ENCODE measurements at regions not wholly inside any gene's neighbourhood (a gene's known extent, or its start where the extent isn't known, plus 50 kb on each side); places are given as distances from the start of the nearest gene placed in this dataset.
A peak's percentile ranks its signal among the peaks of the same experiment; 100 is the strongest.

GRCh38 chr13:30133996-30134395, 173.4 kb downstream of the KATNAL1 start (continued):
- TF ChIP-seq, protein P1, sequence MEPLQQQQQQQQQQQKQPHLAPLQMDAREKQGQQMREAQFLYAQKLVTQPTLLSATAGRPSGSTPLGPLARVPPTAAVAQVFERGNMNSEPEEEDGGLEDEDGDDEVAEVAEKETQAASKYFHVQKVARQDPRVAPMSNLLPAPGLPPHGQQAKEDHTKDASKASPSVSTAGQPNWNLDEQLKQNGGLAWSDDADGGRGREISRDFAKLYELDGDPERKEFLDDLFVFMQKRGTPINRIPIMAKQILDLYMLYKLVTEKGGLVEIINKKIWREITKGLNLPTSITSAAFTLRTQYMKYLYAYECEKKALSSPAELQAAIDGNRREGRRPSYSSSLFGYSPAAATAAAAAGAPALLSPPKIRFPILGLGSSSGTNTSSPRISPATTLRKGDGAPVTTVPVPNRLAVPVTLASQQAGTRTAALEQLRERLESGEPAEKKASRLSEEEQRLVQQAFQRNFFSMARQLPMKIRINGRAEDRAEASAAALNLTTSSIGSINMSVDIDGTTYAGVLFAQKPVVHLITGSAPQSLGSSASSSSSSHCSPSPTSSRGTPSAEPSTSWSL (CRISPR knock-in tag; IDR thresholded peaks at IDR 0.05; ENCODE audit: borderline replicate concordance), result no peak

DNA sequence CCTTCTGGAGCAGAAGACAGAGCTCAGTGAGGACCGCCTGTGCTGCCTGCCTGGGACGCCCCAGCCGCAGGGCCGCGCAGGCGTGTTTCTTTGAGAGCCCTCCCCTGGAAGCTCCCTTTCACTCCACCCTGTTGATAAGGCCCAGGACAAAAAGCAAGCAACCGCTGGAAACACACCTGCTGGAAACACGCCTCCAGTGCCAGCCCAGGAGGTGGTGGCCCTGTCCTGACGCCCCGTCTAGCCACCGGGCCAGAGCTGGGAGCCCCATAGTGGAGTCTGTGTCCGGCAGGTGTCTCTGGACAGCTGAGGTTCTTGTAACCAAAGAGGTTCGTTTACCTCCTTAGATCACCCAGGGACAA, 173.8 kb downstream of the KATNAL1 start:
- CTCF ChIA-PET (ENCODE audit: low intra/inter-chr PET ratio), result interaction anchor here (1.2 to 1.4 kb wide), 3 partner anchors 328 to 669 kb away, joined by 3 to 5 read pairs (median 3); no protein-coding TSS in a partner anchor
- WGBS (ENCODE audit: insufficient coverage, low coverage, missing lambda C conversion rate), result 9% methylated on average over 6 of the region's 13 CpGs
- H3K79me2 ChIP-seq (ENCODE audit: control insufficient read depth, insufficient read depth, low read length), result no peaks in the 10 kb centered on the region
- no TSS peak for BruUV-seq (replicated peaks)
- ATAC-seq, result peak; percentile 76
- in situ Hi-C loops (cut with MboI) (loop anchor here (25.0 kb wide), 1 partner anchor 204 kb away; no protein-coding TSS in a partner anchor), intact Hi-C loops (cut with micrococcal nuclease) (loop anchor here (2.0 to 5.0 kb wide), 3 partner anchors 204 to 669 kb away; no protein-coding TSS in a partner anchor)
- no peak overlapping the region for H3K4me3 ChIP-seq
- no peak overlapping the region for H3K27ac ChIP-seq (ENCODE audit: extremely low read depth, low read depth, low read length)
- H2AFZ ChIP-seq (ENCODE audit: low read depth, low read length), result peak overlapping the region; percentile 74; the same call in 1 of the 2 replicates
- no peaks in the 10 kb centered on the region for H3K36me3 ChIP-seq (ENCODE audit: control insufficient read depth, insufficient read depth, low read length)
- DNase-seq (ENCODE audit: extremely low read depth in 1 of 4, low spot score in 3 of 4), result peak; percentile 15 to 47 (median 31)
- H3K9me3 ChIP-seq (replicated peaks; ENCODE audit: control insufficient read depth, insufficient read depth, low read depth, low read length), result no peaks in the 10 kb centered on the region
- H3K27me3 ChIP-seq (ENCODE audit: control insufficient read depth in 2 of 2, insufficient read depth in 2 of 2, low read length in 2 of 2), result peaks cover 3 to 27% of the 10 kb centered on the region in 2 experiments; a peak in 2 of 5 replicates
- no peak overlapping the region; the same call in 1 of the 2 replicates for H3K4me2 ChIP-seq (ENCODE audit: insufficient read depth, low read length)
- no peak for TF ChIP-seq AFF1 (IDR thresholded peaks at IDR 0.05; ENCODE audit: low read depth in 1 of 2, partially characterized antibody in 2 of 2)
- peak; percentile 68 to 74 for TF ChIP-seq NRF1 (conservative IDR thresholded peaks at IDR 0.05 in 1 of 2, IDR thresholded peaks at IDR 0.05 in 1 of 2)
- H3K4me1 ChIP-seq (replicated peaks in 1 of 2; ENCODE audit: control insufficient read depth in 2 of 2, insufficient read depth in 2 of 2, low read length in 2 of 2), result peaks cover 0 to 12% of the 10 kb centered on the region in 2 experiments; a peak in 3 of 5 replicates
- no peak for FAIRE-seq
- POLR2A ChIA-PET, result interaction anchor here (0.5 to 1.0 kb wide), 3 partner anchors 13 to 1416 kb away, joined by 3 to 5 read pairs (median 3); no protein-coding TSS in a partner anchor
- no peaks in the 10 kb centered on the region for H4K20me1 ChIP-seq (replicated peaks; ENCODE audit: control insufficient read depth, insufficient read depth, low read length)
- peak overlapping the region in 1 of 2 experiments; percentile 26; a peak in 1 of 4 replicates for H3K9ac ChIP-seq (ENCODE audit: insufficient read depth in 1 of 2, low read depth in 2 of 2, low read length in 2 of 2)
- H3K9me1 ChIP-seq (ENCODE audit: control insufficient read depth, insufficient read depth, low read length), result no peaks in the 10 kb centered on the region
